ENCODE measurements at regions not wholly inside any gene's neighbourhood (a gene's known extent, or its start where the extent isn't known, plus 50 kb on each side); places are given as distances from the start of the nearest gene placed in this dataset.

- intact Hi-C loops (cut with micrococcal nuclease), result no loop called here
- Histone ChIP-seq H3K27ac (ENCODE audit: low read depth, low read length) (no peak overlapping the region), H3K9me3 (ENCODE audit: control insufficient read depth in 1 of 2, insufficient read depth in 1 of 2, low read depth in 1 of 2, low read length in 2 of 2) (no peaks in the 10 kb centered on the region), H3K4me3 (replicated peaks in 1 of 2; ENCODE audit: low read depth in 1 of 2, low read length in 2 of 2) (no peak overlapping the region), H3K9ac (ENCODE audit: low read length) (no peak overlapping the region), H3K9me2 (ENCODE audit: insufficient read depth) (no peaks in the 10 kb centered on the region), H2AFZ (ENCODE audit: low read depth, low read length, poor library complexity, severe bottlenecking) (no peak overlapping the region), H3K4me2 (ENCODE audit: low read length) (no peak overlapping the region), H3K4me1 (ENCODE audit: control insufficient read depth in 1 of 2, insufficient read depth in 2 of 2, low read length in 2 of 2) (no peaks in the 10 kb centered on the region), H3K79me2 (ENCODE audit: insufficient read depth, low read length) (no peaks in the 10 kb centered on the region), H3K27me3 (ENCODE audit: insufficient read depth, low read length) (peaks cover 50% of the 10 kb centered on the region), H3K36me3 (ENCODE audit: control insufficient read depth in 1 of 2, insufficient read depth in 2 of 2, low read length in 2 of 2) (no peaks in the 10 kb centered on the region), H4K20me1 (ENCODE audit: insufficient read depth) (no peaks in the 10 kb centered on the region)
- CTCF ChIA-PET, result no interaction called here
- TF ChIP-seq CTCF (IDR thresholded peaks at IDR 0.05 in 2 of 3, conservative IDR thresholded peaks at IDR 0.05 in 1 of 3; ENCODE audit: borderline replicate concordance in 1 of 3, insufficient read depth in 1 of 3, low read depth in 2 of 3, low read length in 2 of 3), result no peak
- TF ChIP-seq POLR2AphosphoS5 (IDR thresholded peaks at IDR 0.05; ENCODE audit: low read depth, low read length), result no peak
- no peak for TF ChIP-seq MAX (IDR thresholded peaks at IDR 0.05)
- no peak for TF ChIP-seq TCF7L2 (IDR thresholded peaks at IDR 0.05; ENCODE audit: borderline replicate concordance, extremely low read depth, insufficient read depth, insufficient read length)
- TF ChIP-seq SIN3A (IDR thresholded peaks at IDR 0.05; ENCODE audit: low read depth), result no peak
- no peak for TF ChIP-seq EGR1 (IDR thresholded peaks at IDR 0.05; ENCODE audit: low read depth)
- TF ChIP-seq ZNF274 (IDR thresholded peaks at IDR 0.05; ENCODE audit: low read depth, low read length), result no peak
- no peak for TF ChIP-seq SP1 (IDR thresholded peaks at IDR 0.05; ENCODE audit: low read depth)
- TF ChIP-seq, protein P1, sequence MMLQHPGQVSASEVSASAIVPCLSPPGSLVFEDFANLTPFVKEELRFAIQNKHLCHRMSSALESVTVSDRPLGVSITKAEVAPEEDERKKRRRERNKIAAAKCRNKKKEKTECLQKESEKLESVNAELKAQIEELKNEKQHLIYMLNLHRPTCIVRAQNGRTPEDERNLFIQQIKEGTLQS (IDR thresholded peaks at IDR 0.05), result no peak
- TF ChIP-seq, protein P2, sequence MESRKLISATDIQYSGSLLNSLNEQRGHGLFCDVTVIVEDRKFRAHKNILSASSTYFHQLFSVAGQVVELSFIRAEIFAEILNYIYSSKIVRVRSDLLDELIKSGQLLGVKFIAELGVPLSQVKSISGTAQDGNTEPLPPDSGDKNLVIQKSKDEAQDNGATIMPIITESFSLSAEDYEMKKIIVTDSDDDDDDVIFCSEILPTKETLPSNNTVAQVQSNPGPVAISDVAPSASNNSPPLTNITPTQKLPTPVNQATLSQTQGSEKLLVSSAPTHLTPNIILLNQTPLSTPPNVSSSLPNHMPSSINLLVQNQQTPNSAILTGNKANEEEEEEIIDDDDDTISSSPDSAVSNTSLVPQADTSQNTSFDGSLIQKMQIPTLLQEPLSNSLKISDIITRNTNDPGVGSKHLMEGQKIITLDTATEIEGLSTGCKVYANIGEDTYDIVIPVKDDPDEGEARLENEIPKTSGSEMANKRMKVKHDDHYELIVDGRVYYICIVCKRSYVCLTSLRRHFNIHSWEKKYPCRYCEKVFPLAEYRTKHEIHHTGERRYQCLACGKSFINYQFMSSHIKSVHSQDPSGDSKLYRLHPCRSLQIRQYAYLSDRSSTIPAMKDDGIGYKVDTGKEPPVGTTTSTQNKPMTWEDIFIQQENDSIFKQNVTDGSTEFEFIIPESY (IDR thresholded peaks at IDR 0.05; ENCODE audit: extremely low read depth, insufficient replicate concordance, low read length), result no peak
- TF ChIP-seq, protein P3, sequence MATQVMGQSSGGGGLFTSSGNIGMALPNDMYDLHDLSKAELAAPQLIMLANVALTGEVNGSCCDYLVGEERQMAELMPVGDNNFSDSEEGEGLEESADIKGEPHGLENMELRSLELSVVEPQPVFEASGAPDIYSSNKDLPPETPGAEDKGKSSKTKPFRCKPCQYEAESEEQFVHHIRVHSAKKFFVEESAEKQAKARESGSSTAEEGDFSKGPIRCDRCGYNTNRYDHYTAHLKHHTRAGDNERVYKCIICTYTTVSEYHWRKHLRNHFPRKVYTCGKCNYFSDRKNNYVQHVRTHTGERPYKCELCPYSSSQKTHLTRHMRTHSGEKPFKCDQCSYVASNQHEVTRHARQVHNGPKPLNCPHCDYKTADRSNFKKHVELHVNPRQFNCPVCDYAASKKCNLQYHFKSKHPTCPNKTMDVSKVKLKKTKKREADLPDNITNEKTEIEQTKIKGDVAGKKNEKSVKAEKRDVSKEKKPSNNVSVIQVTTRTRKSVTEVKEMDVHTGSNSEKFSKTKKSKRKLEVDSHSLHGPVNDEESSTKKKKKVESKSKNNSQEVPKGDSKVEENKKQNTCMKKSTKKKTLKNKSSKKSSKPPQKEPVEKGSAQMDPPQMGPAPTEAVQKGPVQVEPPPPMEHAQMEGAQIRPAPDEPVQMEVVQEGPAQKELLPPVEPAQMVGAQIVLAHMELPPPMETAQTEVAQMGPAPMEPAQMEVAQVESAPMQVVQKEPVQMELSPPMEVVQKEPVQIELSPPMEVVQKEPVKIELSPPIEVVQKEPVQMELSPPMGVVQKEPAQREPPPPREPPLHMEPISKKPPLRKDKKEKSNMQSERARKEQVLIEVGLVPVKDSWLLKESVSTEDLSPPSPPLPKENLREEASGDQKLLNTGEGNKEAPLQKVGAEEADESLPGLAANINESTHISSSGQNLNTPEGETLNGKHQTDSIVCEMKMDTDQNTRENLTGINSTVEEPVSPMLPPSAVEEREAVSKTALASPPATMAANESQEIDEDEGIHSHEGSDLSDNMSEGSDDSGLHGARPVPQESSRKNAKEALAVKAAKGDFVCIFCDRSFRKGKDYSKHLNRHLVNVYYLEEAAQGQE (IDR thresholded peaks at IDR 0.05; ENCODE audit: low read depth), result no peak
- BruUV-seq (replicated peaks), result no TSS peak
- DNase-seq (ENCODE audit: low read depth, low spot score) (no peak), ATAC-seq (no peak)
- POLR2A ChIA-PET, result no interaction called here
- RAD21 ChIA-PET (ENCODE audit: low non-redundant PET in 1 of 2, low total read pairs in 2 of 2, uncharacterized antibody in 2 of 2, unreplicated experiment in 2 of 2), result no interaction called here
These were observed 352.8 kb downstream of the RPS24 start for GRCh38 chr10:78386509-78386908.

Data from HCT116 (cell line).